Cardiac fibroblast (primary cell): ENCODE measurements at regions not wholly inside any gene's neighbourhood (a gene's known extent, or its start where the extent isn't known, plus 50 kb on each side); places are given as distances from the start of the nearest gene placed in this dataset.

ENCODE experiments used
- DNase-seq, 2 donors: peaks; one replicate each; pipeline versions ENCODE4 v3.0.0 to v3.0.0-alpha.2; 2010; ENCODE audit warnings: low read depth in 2 of 2
- H3K4me3 ChIP-seq, 2 donors: replicated peaks in 1 of 2; 1 replicate in 1 of 2; 2 replicates in 1 of 2; pipeline ENCODE4 v1.5.1; 2011; ENCODE audit warnings: low read depth in 2 of 2, low read length in 2 of 2, mild to moderate bottlenecking in 2 of 2, moderate library complexity in 1 of 2
- TF ChIP-seq, protein P1 (sequence below): IDR thresholded peaks from one replicate; pipeline ENCODE4 v1.5.1; 2011; ENCODE audit warnings: low read depth, mild to moderate bottlenecking, low read length, inconsistent platforms

DNA sequence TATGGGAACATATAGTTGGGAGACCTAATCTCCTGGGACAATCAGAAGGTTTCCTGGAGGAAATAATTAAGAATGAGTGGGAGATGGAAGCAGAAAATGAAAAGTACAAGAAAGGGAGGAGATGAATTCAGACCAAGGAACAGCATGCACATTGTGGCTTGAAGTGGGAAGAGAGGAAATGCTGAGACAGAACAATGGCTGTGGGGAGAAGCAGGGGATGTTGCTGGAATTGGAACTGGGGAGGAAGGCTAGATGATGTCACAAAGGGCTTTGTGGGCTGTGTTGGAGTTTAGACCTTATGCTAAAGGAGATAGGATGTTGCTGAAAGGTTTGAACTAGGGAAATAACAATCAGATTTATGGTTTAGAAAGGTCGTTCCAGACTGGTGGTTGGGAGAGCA, 119.5 kb upstream of the DIPK2B start:
- H3K4me3 ChIP-seq: no peak overlapping the region
- DNase-seq: peak in 1 of 2 donors; percentile 0
- TF ChIP-seq, protein P1, sequence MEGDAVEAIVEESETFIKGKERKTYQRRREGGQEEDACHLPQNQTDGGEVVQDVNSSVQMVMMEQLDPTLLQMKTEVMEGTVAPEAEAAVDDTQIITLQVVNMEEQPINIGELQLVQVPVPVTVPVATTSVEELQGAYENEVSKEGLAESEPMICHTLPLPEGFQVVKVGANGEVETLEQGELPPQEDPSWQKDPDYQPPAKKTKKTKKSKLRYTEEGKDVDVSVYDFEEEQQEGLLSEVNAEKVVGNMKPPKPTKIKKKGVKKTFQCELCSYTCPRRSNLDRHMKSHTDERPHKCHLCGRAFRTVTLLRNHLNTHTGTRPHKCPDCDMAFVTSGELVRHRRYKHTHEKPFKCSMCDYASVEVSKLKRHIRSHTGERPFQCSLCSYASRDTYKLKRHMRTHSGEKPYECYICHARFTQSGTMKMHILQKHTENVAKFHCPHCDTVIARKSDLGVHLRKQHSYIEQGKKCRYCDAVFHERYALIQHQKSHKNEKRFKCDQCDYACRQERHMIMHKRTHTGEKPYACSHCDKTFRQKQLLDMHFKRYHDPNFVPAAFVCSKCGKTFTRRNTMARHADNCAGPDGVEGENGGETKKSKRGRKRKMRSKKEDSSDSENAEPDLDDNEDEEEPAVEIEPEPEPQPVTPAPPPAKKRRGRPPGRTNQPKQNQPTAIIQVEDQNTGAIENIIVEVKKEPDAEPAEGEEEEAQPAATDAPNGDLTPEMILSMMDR: no peak

DNA sequence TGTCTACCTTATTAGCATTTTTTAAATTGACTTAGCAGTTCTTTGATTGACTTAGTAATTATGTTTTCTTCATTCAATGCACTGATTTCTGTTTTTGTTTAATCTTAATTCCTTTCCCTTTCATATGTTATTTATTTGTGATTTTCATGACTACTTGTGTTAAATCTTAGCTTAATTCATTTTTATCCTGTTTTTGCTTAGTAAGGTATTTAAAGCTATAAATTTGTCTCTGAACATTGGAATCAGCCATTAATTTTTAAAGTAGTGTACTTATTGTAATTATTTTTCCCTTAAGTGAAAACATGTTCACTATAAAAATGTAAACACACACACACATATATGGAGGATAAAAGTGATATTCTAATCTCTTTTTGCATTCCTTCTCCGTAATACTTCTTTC, 109.1 kb upstream of the DIPK2B start:
- no peak for DNase-seq
- TF ChIP-seq, protein P1: no peak
- H3K4me3 ChIP-seq: no peak overlapping the region

DNA sequence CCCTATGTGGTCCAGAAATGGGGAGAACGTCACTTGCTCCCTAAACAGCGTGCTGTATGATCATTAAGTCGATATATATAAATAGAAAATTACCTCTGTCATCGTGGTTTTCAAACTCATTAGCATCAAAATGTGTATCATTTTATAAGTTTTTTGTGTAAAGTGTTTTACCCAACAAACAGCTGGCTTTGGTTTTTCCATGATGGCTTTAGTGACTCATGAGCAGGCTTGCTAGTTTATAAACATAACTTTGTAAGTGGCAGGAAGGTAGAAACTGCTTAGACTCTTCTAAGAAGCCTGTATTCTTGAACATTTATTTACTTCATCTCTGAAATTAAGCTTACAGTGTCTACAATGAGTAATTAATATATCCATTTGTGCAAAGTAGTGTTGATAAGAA, 108.4 kb upstream of the DIPK2B start:
- no peak overlapping the region for H3K4me3 ChIP-seq
- TF ChIP-seq, protein P1: no peak
- DNase-seq: peak in 1 of 2 donors; percentile 3

DNA sequence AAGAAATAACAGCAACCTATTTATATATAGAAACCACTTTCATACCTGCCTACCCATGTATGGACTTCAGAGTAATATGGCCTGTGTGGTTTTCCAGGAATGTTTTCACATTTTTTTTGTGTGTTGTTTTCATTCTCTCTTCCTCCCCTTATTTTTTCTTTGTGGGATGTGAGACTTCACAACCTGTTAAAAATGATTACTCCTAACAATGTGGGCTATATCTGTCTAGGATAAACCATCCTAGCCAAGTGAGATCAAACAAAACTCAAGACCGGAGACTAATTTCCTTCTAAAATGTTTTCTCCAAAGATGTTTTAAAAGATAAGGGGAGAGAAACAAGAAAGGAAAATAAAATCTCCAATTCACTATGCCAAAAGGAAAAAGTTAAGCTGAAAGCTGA, 106.1 kb upstream of the DIPK2B start:
- DNase-seq: no peak
- no peak overlapping the region for H3K4me3 ChIP-seq
- TF ChIP-seq, protein P1: no peak

DNA sequence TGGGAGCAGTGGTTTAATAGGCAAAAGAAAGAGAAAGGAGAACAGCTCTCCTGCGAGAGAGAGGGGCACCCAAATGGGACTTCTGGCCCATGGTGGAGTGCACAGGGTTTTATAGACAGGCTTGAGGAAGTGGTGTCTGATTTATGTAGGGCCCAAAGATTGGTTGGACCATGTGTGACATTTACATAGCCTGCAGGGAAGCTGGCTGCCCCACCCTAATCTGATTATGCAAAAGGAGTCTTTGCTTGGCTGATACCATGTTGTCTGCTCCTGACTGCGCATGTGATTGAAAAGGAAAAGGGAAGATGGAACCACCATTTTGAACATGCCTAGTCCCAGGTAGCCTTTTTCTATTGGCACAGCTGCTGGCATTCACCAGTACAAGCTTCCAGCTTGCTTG, 100.0 kb upstream of the DIPK2B start:
- DNase-seq: no peak
- TF ChIP-seq, protein P1: no peak
- no peak overlapping the region for H3K4me3 ChIP-seq

DNA sequence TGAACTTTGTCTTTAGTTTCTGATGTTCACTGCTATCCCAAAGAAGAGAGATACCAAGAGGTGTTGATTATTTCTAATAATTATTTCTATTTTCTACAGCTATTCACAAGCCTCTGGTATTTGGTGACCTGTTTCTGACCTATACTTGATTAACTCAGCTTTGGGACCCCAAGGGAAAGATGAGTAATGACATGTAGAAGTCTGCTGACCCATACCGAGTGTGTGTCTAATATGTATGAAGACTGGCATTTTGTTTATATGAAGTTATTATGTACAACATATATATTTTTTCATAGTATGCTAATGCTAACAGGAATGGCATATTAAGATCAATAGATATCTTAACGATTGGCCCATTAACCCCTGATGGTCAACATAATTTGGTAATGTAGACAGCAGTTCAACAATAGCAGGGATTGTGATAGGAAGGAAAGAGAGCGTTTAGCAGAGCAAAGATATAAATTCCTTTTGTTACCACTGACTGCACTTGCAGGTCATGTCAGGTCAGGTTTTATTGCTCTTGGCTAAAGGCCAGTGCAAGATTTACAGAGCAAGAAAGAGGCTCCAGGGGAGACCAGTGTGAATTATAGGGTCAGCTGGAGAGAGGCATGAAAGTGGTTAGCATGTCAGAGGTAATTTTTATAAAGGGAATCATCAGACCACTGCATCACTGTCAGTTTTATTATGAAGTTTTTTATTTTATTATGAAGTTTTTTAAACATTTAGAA, 94.7 kb upstream of the DIPK2B start:
- DNase-seq: peak; percentile 26 to 29
- TF ChIP-seq, protein P1: no peak
- H3K4me3 ChIP-seq: no peak overlapping the region

DNA sequence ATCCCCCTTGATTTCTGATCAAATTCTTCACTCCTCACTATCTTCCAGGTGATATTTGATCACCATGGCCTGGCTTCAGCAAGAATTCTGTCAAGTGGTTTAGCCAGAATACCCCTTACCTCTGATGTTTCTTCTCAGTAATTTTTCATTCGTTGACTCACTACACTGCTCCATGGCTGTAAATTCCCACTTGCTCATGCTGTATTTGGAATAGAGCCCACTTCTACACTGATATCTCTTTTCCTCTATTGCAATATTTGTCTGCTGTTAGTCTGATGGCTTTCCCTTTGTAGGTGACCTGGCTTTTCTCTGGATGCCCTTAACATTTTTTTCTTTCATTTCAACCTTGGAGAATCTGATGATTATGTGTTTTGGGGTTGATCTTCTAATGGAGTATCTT, 73.9 kb upstream of the DIPK2B start:
- H3K4me3 ChIP-seq: no peak overlapping the region
- DNase-seq: peak; percentile 13 to 15

More for the DNA sequence above, 73.9 kb upstream of the DIPK2B start:
- TF ChIP-seq, protein P1: no peak
